ENCODE measurements at regions not wholly inside any gene's neighbourhood (a gene's known extent, or its start where the extent isn't known, plus 50 kb on each side); places are given as distances from the start of the nearest gene placed in this dataset.
"Not testable (repeated sequence)": the region's sequence is repeated elsewhere in the genome, so short reads cannot be mapped to it uniquely, and the experiment has no call there.

DNA sequence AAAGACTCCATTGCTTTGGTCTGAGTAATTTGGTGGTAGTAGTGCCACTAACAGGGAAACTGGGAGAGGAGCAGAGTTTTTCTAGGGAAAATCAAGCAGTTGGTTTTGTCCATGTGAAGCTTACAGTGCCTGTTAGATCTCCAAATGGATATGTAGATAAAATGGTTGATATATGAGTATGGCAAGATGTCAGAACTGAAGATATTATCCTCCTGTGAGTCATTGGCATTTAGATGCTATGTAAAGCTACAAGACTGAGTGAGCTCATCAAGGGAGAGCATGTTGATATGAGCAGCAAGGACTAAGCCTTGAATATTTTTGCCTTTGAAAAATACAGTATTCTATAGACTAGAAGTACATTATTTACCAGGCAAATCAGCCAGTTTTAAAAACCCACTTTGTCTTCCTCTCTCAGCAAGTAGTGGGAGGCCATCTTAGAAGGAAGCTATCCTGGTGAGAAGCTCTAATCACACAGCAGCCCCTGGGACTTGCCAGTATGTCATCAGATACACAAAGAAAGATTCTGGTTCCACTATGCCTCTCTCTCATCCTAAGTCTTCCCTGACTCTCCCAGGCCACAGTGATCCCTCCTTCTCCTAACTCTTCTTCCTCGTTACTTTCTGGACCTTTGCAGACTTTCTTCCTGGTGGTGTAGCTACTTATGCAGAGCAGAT, 77.4 kb upstream of the ANKRD28 start:
- CTCF ChIA-PET = interaction anchor here (0.6 kb wide), 1 partner anchor 628 kb away, joined by 3 read pairs; no protein-coding TSS in a partner anchor
- POLR2A ChIA-PET = no interaction called here
- DNase-seq (ENCODE audit: extremely low spot score) = no peak
- TF ChIP-seq HDGF (IDR thresholded peaks at IDR 0.05; ENCODE audit: borderline replicate concordance) (no peak), SP1 (IDR thresholded peaks at IDR 0.05) (no peak), ARNT (IDR thresholded peaks at IDR 0.05) (no peak), LEF1 (IDR thresholded peaks at IDR 0.05; ENCODE audit: borderline replicate concordance) (no peak)

DNA sequence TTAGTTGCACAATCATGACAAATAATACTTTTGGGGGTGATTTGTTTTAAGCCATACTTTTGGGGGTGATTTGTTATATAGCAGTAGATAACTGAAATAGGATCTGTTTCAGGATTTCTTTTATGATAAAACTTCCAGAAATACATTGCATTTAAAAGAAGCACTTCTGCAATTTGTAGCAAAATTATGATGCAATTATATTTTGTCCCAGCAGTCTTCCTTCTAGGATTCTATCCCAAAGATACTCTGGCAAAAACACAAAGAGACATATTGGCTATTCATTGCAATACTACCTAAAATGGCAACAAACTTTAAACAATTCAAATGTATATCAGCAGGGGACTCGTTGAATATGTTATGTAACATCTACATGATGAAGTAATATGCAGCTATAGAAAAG, 78.9 kb upstream of the ANKRD28 start:
- ChIA-PET CTCF (no interaction called here), POLR2A (no interaction called here)
- no peak for DNase-seq (ENCODE audit: extremely low spot score)
- TF ChIP-seq, protein P1, sequence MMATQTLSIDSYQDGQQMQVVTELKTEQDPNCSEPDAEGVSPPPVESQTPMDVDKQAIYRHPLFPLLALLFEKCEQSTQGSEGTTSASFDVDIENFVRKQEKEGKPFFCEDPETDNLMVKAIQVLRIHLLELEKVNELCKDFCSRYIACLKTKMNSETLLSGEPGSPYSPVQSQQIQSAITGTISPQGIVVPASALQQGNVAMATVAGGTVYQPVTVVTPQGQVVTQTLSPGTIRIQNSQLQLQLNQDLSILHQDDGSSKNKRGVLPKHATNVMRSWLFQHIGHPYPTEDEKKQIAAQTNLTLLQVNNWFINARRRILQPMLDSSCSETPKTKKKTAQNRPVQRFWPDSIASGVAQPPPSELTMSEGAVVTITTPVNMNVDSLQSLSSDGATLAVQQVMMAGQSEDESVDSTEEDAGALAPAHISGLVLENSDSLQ (IDR thresholded peaks at IDR 0.05) = no peak
- TF ChIP-seq HDGF (IDR thresholded peaks at IDR 0.05; ENCODE audit: borderline replicate concordance) (no peak), FOXA1 (IDR thresholded peaks at IDR 0.05) (no peak), CTBP1 (IDR thresholded peaks at IDR 0.05; ENCODE audit: borderline replicate concordance) (no peak), BHLHE40 (IDR thresholded peaks at IDR 0.05; ENCODE audit: borderline replicate concordance) (no peak), LEF1 (IDR thresholded peaks at IDR 0.05; ENCODE audit: borderline replicate concordance) (no peak), FOXK2 (IDR thresholded peaks at IDR 0.05) (no peak), SUZ12 (IDR thresholded peaks at IDR 0.05) (no peak), ELF4 (IDR thresholded peaks at IDR 0.05) (no peak), SP1 (IDR thresholded peaks at IDR 0.05) (no peak), ZNF384 (IDR thresholded peaks at IDR 0.05) (no peak), FOXM1 (IDR thresholded peaks at IDR 0.05; ENCODE audit: borderline replicate concordance) (no peak), NFRKB (IDR thresholded peaks at IDR 0.05) (no peak), ARNT (IDR thresholded peaks at IDR 0.05) (no peak), TARDBP (IDR thresholded peaks at IDR 0.05) (no peak), L3MBTL2 (conservative IDR thresholded peaks at IDR 0.05) (no peak)

DNA sequence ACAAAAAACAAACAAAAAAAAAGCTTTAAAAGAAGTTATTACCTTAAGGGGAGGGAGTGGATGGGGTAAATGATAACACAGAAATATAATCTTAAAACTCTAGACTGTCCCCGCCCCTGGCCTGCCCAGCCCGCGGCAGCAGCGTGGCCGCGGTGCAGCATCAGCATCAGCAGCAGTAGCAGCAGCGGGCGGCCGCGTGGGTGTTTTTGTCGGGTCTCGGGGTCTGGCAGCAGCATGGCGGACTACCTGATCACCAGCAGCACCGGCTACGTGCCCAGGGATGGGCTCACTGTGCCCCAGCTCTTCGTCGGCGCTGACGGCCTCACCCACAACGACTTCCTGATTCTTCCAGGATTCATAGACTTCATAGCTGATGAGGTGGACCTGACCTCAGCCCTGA, 80.0 kb upstream of the ANKRD28 start:
- POLR2A ChIA-PET = no interaction called here
- CTCF ChIA-PET = no interaction called here
- DNase-seq (ENCODE audit: extremely low spot score) = no peak
- TF ChIP-seq LEF1 (IDR thresholded peaks at IDR 0.05; ENCODE audit: borderline replicate concordance) = no peak
- TF ChIP-seq FOXM1 (IDR thresholded peaks at IDR 0.05; ENCODE audit: borderline replicate concordance) = no peak
- TF ChIP-seq SP1 (IDR thresholded peaks at IDR 0.05) = no peak
- TF ChIP-seq FOXK2 (IDR thresholded peaks at IDR 0.05) = no peak
- no peak for TF ChIP-seq HDGF (IDR thresholded peaks at IDR 0.05; ENCODE audit: borderline replicate concordance)
- TF ChIP-seq ELF4 (IDR thresholded peaks at IDR 0.05) = no peak
- TF ChIP-seq L3MBTL2 (conservative IDR thresholded peaks at IDR 0.05) = no peak
- no peak for TF ChIP-seq ZNF384 (IDR thresholded peaks at IDR 0.05)
- TF ChIP-seq, protein P1 (IDR thresholded peaks at IDR 0.05) = no peak
- no peak for TF ChIP-seq FOXA1 (IDR thresholded peaks at IDR 0.05)
- TF ChIP-seq NFRKB (IDR thresholded peaks at IDR 0.05) = no peak
- TF ChIP-seq TARDBP (IDR thresholded peaks at IDR 0.05) = no peak

DNA sequence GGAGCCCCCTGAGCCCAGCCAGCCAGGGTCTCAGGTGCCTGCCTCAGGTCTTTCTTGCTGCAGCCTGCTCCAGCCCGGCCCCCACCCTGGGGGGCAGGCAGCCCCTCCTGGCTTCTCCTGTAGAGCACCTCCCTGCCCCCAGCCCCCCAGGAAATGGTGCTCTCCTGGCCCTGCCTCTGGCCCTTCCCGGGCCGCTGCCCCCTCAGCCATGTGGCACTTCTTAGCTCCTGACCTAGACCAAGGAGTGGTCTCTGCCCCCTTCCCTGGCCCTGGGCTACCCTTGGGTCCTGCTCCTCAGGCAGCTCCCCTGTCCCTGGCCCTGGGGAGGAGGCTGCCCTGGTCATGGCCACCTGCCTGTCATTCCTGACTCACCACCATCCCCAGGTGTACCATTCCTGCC, 82.0 kb upstream of the ANKRD28 start:
- POLR2A ChIA-PET; CTCF ChIA-PET; DNase-seq (ENCODE audit: extremely low spot score): not testable (repeated sequence)

DNA sequence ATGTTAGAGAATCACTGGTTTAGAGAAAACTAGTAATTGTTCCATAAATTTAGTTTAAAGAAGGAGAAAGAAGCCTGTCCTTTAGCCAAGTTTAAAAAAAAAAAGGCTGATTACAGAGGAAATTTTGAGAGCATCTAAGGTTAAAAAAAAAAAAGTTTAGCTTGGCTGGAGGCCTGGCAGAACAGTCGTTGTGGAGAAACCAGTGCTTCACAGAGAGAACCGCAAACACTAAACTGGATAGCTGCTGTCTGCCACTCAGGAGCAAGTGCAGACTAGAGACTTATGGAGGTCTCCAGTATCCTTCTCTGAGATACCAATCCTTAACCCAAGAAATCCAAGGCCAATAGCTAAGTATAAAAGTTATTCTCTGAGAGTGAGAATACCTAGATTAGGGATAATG, 84.8 kb upstream of the ANKRD28 start:
- CTCF ChIA-PET = no interaction called here
- DNase-seq (ENCODE audit: extremely low spot score) = no peak
- TF ChIP-seq BHLHE40 (IDR thresholded peaks at IDR 0.05; ENCODE audit: borderline replicate concordance) (no peak), ELF4 (IDR thresholded peaks at IDR 0.05) (no peak), TARDBP (IDR thresholded peaks at IDR 0.05) (no peak), LEF1 (IDR thresholded peaks at IDR 0.05; ENCODE audit: borderline replicate concordance) (no peak), ARNT (IDR thresholded peaks at IDR 0.05) (no peak), HDGF (IDR thresholded peaks at IDR 0.05; ENCODE audit: borderline replicate concordance) (no peak), CTBP1 (IDR thresholded peaks at IDR 0.05; ENCODE audit: borderline replicate concordance) (no peak), SUZ12 (IDR thresholded peaks at IDR 0.05) (no peak), L3MBTL2 (conservative IDR thresholded peaks at IDR 0.05) (no peak), FOXA1 (IDR thresholded peaks at IDR 0.05) (no peak), ZNF384 (IDR thresholded peaks at IDR 0.05) (no peak)
- TF ChIP-seq, protein P1 (IDR thresholded peaks at IDR 0.05) = no peak
- POLR2A ChIA-PET = no interaction called here

DNA sequence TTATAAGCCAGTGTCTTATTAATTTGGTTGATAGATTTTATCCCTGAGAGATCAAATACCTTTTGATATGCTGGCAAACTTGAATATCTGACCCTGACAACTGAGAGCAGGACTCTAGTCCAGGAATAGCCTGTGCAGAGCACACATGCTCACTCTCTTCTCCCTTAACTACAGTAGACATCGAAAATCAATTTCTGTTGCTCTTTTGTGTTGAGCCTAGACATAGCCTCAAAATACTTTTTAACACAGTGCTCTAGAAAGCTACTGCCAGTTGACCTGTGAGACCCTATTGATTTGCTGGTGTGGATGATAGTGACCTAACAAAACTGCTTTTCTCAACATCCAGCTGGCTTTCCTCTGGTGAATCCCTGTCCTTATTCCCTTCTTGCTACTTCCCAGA, 86.4 kb upstream of the ANKRD28 start:
- ChIA-PET POLR2A (no interaction called here), CTCF (no interaction called here)
- TF ChIP-seq FOXA1 (IDR thresholded peaks at IDR 0.05) (no peak), SUZ12 (IDR thresholded peaks at IDR 0.05) (no peak), LEF1 (IDR thresholded peaks at IDR 0.05; ENCODE audit: borderline replicate concordance) (no peak), SP1 (IDR thresholded peaks at IDR 0.05) (no peak), NFRKB (IDR thresholded peaks at IDR 0.05) (no peak), BHLHE40 (IDR thresholded peaks at IDR 0.05; ENCODE audit: borderline replicate concordance) (no peak)
- no peak for DNase-seq (ENCODE audit: extremely low spot score)

DNA sequence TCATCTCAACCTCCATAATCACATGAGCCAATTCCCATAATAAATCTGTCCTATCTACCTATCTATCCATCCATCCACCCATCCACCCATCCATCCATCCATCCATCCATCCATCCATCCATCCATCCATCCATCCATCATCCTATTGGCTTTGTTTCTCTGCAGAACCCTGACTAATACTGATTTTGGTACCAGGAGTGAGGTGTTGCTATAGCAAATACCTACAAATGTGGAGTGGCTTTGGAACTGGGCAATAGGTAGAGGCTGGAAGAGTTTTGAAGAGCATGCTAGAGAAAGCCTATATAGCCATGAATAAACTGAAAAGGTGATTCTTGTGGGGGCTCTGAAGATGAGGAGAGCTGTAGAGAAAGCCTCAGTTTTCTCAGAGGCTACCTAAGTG, 88.7 kb upstream of the ANKRD28 start:
- DNase-seq (ENCODE audit: extremely low spot score) = no peak
- ChIA-PET CTCF (no interaction called here), POLR2A (no interaction called here)
- TF ChIP-seq TARDBP (IDR thresholded peaks at IDR 0.05) = no peak
- TF ChIP-seq FOXA1 (IDR thresholded peaks at IDR 0.05) = no peak
- no peak for TF ChIP-seq SP1 (IDR thresholded peaks at IDR 0.05)
- TF ChIP-seq BHLHE40 (IDR thresholded peaks at IDR 0.05; ENCODE audit: borderline replicate concordance) = no peak
- no peak for TF ChIP-seq HDGF (IDR thresholded peaks at IDR 0.05; ENCODE audit: borderline replicate concordance)
- no peak for TF ChIP-seq ARNT (IDR thresholded peaks at IDR 0.05)
- TF ChIP-seq L3MBTL2 (conservative IDR thresholded peaks at IDR 0.05) = no peak
- TF ChIP-seq LEF1 (IDR thresholded peaks at IDR 0.05; ENCODE audit: borderline replicate concordance) = no peak
- TF ChIP-seq CTBP1 (IDR thresholded peaks at IDR 0.05; ENCODE audit: borderline replicate concordance) = no peak
- no peak for TF ChIP-seq FOXK2 (IDR thresholded peaks at IDR 0.05)
- TF ChIP-seq NFRKB (IDR thresholded peaks at IDR 0.05) = no peak
- TF ChIP-seq ZNF384 (IDR thresholded peaks at IDR 0.05) = no peak
- TF ChIP-seq ELF4 (IDR thresholded peaks at IDR 0.05) = no peak
- TF ChIP-seq, protein P1 (IDR thresholded peaks at IDR 0.05) = no peak
- TF ChIP-seq FOXM1 (IDR thresholded peaks at IDR 0.05; ENCODE audit: borderline replicate concordance) = no peak
- no peak for TF ChIP-seq SUZ12 (IDR thresholded peaks at IDR 0.05)

Measured in HEK293T (cell line).